ENCODE measurements at regions not wholly inside any gene's neighbourhood (a gene's known extent, or its start where the extent isn't known, plus 50 kb on each side); places are given as distances from the start of the nearest gene placed in this dataset.

DNA sequence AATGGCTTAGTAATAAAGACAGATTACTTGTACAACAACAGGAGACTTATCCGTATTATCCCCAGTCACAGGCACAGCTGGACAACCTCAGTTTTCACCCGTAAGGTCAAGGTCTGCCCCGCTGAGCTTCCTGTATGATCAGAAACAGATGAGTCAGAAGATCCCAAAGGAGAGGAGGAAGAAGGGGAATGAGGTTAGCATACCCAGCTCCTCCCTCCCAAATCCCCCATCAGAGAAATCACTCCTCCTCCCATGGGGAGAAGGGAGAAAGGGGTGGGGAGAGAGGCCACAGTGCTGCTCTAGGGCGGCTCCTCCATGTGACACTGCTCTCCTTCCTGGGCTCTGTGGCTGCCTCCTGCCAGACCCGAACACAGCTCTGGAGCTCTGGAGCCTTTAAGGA is 53.8 kb upstream of the SPTBN1 start (continued):
- no peak for TF ChIP-seq ZBTB20 (CRISPR knock-in tag; IDR thresholded peaks at IDR 0.05; ENCODE audit: borderline replicate concordance, low read depth)
- TF ChIP-seq RAD21 (CRISPR knock-in tag; IDR thresholded peaks at IDR 0.05), result no peak
- TF ChIP-seq, protein P1, sequence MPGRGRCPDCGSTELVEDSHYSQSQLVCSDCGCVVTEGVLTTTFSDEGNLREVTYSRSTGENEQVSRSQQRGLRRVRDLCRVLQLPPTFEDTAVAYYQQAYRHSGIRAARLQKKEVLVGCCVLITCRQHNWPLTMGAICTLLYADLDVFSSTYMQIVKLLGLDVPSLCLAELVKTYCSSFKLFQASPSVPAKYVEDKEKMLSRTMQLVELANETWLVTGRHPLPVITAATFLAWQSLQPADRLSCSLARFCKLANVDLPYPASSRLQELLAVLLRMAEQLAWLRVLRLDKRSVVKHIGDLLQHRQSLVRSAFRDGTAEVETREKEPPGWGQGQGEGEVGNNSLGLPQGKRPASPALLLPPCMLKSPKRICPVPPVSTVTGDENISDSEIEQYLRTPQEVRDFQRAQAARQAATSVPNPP (CRISPR knock-in tag; IDR thresholded peaks at IDR 0.05), result no peak
- no peak for TF ChIP-seq ZNF879 (CRISPR knock-in tag; IDR thresholded peaks at IDR 0.05)
- TF ChIP-seq, protein P2, sequence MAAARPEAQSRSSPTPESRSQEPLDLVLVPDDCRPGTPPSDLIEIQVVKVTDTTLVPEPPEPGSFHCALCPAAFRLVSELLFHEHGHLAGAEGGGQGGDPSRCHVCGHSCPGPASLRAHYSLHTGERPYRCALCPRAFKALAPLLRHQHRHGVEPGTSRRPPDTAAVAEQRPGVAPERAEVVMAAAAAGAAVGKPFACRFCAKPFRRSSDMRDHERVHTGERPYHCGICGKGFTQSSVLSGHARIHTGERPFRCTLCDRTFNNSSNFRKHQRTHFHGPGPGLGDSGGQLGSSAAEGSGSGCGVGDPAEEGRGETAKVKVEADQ (CRISPR knock-in tag; IDR thresholded peaks at IDR 0.05; ENCODE audit: borderline replicate concordance), result no peak
- TF ChIP-seq ZNF660 (CRISPR knock-in tag; IDR thresholded peaks at IDR 0.05; ENCODE audit: borderline replicate concordance, low read depth), result no peak
- no peak for TF ChIP-seq ZBTB3 (CRISPR knock-in tag; IDR thresholded peaks at IDR 0.05; ENCODE audit: borderline replicate concordance, low read depth)
- no peak for TF ChIP-seq ZNF749 (CRISPR knock-in tag; IDR thresholded peaks at IDR 0.05; ENCODE audit: borderline replicate concordance)
- peak; percentile 65 for TF ChIP-seq ELF3 (CRISPR knock-in tag; IDR thresholded peaks at IDR 0.05)
- TF ChIP-seq ETV5 (CRISPR knock-in tag; IDR thresholded peaks at IDR 0.05; ENCODE audit: borderline replicate concordance), result peak; percentile 70; the same call in 1 of the 2 replicates
- TF ChIP-seq ZMYM3 (CRISPR knock-in tag; IDR thresholded peaks at IDR 0.05), result no peak
- no peak for TF ChIP-seq MAFG (CRISPR knock-in tag; IDR thresholded peaks at IDR 0.05)
- no peak for TF ChIP-seq GABPA (IDR thresholded peaks at IDR 0.05; ENCODE audit: low read depth, low read length)
- TF ChIP-seq GABPA (CRISPR knock-in tag; IDR thresholded peaks at IDR 0.05; ENCODE audit: low read depth), result 0 out of 2 replicates have a peak, but pooled peaks have one; percentile 33
- no peak for TF ChIP-seq LCORL (IDR thresholded peaks at IDR 0.05)
- TF ChIP-seq LCORL (CRISPR knock-in tag; IDR thresholded peaks at IDR 0.05), result 0 out of 2 replicates have a peak, but pooled peaks have one; percentile 24
- TF ChIP-seq ZNF263 (CRISPR knock-in tag; IDR thresholded peaks at IDR 0.05), result 0 out of 2 replicates have a peak, but pooled peaks have one; percentile 45
- TF ChIP-seq, protein P3, sequence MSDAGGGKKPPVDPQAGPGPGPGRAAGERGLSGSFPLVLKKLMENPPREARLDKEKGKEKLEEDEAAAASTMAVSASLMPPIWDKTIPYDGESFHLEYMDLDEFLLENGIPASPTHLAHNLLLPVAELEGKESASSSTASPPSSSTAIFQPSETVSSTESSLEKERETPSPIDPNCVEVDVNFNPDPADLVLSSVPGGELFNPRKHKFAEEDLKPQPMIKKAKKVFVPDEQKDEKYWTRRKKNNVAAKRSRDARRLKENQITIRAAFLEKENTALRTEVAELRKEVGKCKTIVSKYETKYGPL (CRISPR knock-in tag; IDR thresholded peaks at IDR 0.05), result no peak
- no peak for TF ChIP-seq ZNF550 (CRISPR knock-in tag; IDR thresholded peaks at IDR 0.05; ENCODE audit: borderline replicate concordance)
- no peak for TF ChIP-seq NBN (conservative IDR thresholded peaks at IDR 0.05)
- no peak for TF ChIP-seq ZNF609 (CRISPR knock-in tag; IDR thresholded peaks at IDR 0.05; ENCODE audit: borderline replicate concordance)
- peak; percentile 61 for TF ChIP-seq GATAD2A (CRISPR knock-in tag; IDR thresholded peaks at IDR 0.05)
- TF ChIP-seq ZNF329 (CRISPR knock-in tag; IDR thresholded peaks at IDR 0.05; ENCODE audit: low read depth), result no peak
- no peak for TF ChIP-seq ZBTB38 (CRISPR knock-in tag; IDR thresholded peaks at IDR 0.05)
- TF ChIP-seq YEATS2 (CRISPR knock-in tag; IDR thresholded peaks at IDR 0.05; ENCODE audit: borderline replicate concordance), result no peak
- TF ChIP-seq RFXANK (CRISPR knock-in tag; IDR thresholded peaks at IDR 0.05), result no peak

Data from HepG2 (cell line).